ENCODE measurements at regions not wholly inside any gene's neighbourhood (a gene's known extent, or its start where the extent isn't known, plus 50 kb on each side); places are given as distances from the start of the nearest gene placed in this dataset.
A peak's percentile ranks its signal among the peaks of the same experiment; 100 is the strongest.

DNA sequence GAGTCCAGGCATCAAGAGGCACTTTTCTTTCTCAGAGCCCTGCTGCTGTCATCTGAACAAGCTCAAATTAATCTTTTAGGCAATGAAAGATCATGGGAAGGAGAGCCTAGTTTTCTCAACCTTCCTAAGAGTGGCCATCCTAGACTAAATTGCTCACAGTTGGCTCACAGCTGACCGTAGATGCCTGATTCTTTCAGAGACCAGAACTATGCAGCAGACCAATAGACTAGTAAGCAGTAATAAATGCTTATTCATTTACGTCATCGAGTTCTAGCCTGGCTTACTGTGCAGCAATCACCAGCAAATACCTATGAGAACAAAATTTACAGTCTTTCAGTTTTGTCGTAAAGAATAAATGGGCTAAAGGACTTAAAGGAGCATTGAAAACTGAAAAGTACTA is 602.9 kb upstream of the GHITM start:
- H3K9me3 ChIP-seq, result no peaks in the 10 kb centered on the region
- TF ChIP-seq, protein P1, sequence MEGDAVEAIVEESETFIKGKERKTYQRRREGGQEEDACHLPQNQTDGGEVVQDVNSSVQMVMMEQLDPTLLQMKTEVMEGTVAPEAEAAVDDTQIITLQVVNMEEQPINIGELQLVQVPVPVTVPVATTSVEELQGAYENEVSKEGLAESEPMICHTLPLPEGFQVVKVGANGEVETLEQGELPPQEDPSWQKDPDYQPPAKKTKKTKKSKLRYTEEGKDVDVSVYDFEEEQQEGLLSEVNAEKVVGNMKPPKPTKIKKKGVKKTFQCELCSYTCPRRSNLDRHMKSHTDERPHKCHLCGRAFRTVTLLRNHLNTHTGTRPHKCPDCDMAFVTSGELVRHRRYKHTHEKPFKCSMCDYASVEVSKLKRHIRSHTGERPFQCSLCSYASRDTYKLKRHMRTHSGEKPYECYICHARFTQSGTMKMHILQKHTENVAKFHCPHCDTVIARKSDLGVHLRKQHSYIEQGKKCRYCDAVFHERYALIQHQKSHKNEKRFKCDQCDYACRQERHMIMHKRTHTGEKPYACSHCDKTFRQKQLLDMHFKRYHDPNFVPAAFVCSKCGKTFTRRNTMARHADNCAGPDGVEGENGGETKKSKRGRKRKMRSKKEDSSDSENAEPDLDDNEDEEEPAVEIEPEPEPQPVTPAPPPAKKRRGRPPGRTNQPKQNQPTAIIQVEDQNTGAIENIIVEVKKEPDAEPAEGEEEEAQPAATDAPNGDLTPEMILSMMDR (IDR thresholded peaks at IDR 0.05), result no peak
- TF ChIP-seq POLR2A (IDR thresholded peaks at IDR 0.05; ENCODE audit: low read depth), result no peak
- TF ChIP-seq EP300 (IDR thresholded peaks at IDR 0.05), result no peak
- no peak for TF ChIP-seq POLR2AphosphoS5 (IDR thresholded peaks at IDR 0.05)
- no peak for DNase-seq (ENCODE audit: extremely low spot score)
- no peak overlapping the region for H3K4me3 ChIP-seq
- H3K4me1 ChIP-seq, result no peaks in the 10 kb centered on the region
- H3K27ac ChIP-seq (replicated peaks in 1 of 4), result no peak overlapping the region
- no peaks in the 10 kb centered on the region for H3K27me3 ChIP-seq
- H3K36me3 ChIP-seq, result no peaks in the 10 kb centered on the region
- WGBS, result 95% methylated on average over 4 of the region's 4 CpGs
- intact Hi-C loops (cut with DNase I), result no loop called here

DNA sequence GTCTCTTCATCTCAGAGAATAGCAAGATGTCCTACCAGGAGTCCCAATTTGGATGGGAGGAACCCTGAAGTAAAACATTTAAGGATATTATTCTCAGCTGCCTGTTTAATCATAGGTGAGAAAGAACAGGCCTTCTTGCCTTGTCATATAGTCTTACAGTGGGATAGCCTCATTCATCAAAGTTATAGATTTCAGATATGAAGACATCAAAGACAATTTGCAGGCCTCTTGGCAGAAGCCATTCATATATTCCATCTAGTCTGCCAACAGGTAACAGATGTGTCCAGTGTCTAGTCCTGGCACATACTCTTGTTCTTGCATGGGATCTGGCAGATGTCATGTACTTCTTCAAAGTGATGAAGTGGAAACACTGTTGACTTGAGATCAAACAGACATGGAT is 601.3 kb upstream of the GHITM start:
- Histone ChIP-seq H3K4me3 (no peak overlapping the region), H3K4me1 (no peaks in the 10 kb centered on the region), H3K9me3 (no peaks in the 10 kb centered on the region), H3K27me3 (no peaks in the 10 kb centered on the region), H3K27ac (replicated peaks in 1 of 4) (no peak overlapping the region), H3K36me3 (no peaks in the 10 kb centered on the region)
- intact Hi-C loops (cut with DNase I), result no loop called here
- no peak for DNase-seq (ENCODE audit: extremely low spot score)
- TF ChIP-seq POLR2A (IDR thresholded peaks at IDR 0.05; ENCODE audit: low read depth) (no peak), EP300 (IDR thresholded peaks at IDR 0.05) (no peak), POLR2AphosphoS5 (IDR thresholded peaks at IDR 0.05) (no peak)
- TF ChIP-seq, protein P1 (IDR thresholded peaks at IDR 0.05), result no peak

DNA sequence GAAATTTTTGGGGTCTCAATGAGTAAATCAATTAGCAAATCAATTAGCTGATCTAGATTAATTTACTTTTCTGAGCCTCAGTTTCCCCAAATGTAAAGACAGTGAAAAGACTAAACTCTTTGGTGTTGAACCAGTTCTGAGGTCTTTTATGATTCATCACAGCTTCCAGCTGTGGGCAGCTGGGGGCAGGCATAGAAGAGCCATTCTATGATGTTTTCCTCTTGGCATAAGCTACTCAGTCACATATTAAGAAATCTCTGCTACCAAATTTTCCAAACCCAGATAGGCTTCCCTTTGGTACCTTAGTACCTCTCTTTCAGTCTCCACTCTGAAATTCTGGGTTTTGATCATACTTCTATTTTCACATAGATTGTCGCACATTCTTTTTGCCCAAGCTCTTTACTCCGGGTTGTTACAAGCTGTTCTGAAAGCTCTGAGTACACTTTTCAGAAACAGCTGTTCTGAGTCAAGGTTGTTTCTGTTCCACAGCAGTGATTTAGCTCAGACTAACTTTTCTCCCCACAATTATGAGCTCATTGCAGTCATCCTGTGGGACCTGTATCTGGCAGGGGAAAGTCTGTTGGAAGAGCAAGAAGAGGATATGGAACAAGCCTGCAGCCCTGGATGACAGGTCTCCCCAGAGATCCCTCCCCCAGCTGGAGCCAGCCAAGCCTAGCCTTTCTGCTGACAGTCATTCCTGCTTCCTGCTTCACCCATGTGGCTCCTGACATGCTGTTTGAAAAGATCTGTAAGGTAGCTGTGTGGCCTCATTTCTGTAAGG is 599.6 kb upstream of the GHITM start:
- TF ChIP-seq POLR2AphosphoS5 (IDR thresholded peaks at IDR 0.05), result peak; percentile 32 to 37
- TF ChIP-seq EP300 (IDR thresholded peaks at IDR 0.05), result no peak
- no peak for DNase-seq (ENCODE audit: extremely low spot score)
- H3K27ac ChIP-seq (replicated peaks in 1 of 4), result peak overlapping the region; percentile 25 to 57 (median 52)
- intact Hi-C loops (cut with DNase I), result no loop called here
- no peaks in the 10 kb centered on the region for H3K9me3 ChIP-seq
- no peaks in the 10 kb centered on the region for H3K36me3 ChIP-seq
- WGBS, result 28% methylated on average over 2 of the region's 2 CpGs
- H3K4me1 ChIP-seq, result peaks cover 0 to 4% (median 2%) of the 10 kb centered on the region in 4 donors
- H3K4me3 ChIP-seq, result no peak overlapping the region
- no peaks in the 10 kb centered on the region for H3K27me3 ChIP-seq

DNA sequence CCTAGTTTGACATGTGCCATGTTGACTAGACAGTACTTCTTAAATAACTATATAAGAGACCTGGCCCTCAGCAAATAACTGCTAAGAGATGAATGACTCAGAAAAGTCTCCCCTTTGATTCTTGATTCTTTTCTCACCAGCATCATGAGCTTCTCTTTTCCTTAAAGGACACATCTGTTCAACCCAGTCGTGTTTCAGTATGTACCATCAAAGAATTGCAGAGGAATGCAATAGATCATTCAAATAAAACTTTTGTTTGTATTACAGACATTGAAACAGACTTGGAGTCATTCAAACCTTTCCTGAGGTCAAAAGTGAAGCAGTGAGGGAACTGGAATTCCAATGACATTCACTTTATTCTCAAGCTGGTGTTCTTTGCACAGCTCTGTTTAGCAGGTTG is 598.3 kb upstream of the GHITM start:
- intact Hi-C loops (cut with DNase I), result no loop called here
- peak overlapping the region in 1 of 4 donors; percentile 8 for H3K27ac ChIP-seq (replicated peaks in 1 of 4)
- H3K36me3 ChIP-seq, result no peaks in the 10 kb centered on the region
- H3K9me3 ChIP-seq, result no peaks in the 10 kb centered on the region
- TF ChIP-seq EP300 (IDR thresholded peaks at IDR 0.05) (no peak), POLR2A (IDR thresholded peaks at IDR 0.05; ENCODE audit: low read depth) (no peak), POLR2AphosphoS5 (IDR thresholded peaks at IDR 0.05) (no peak)
- TF ChIP-seq, protein P1 (IDR thresholded peaks at IDR 0.05), result no peak
- 9% methylated on average over 1 of the region's 1 CpG for WGBS
- no peak for DNase-seq (ENCODE audit: extremely low spot score)
- H3K4me3 ChIP-seq, result no peak overlapping the region
- H3K4me1 ChIP-seq, result peaks cover 0 to 8% (median 3%) of the 10 kb centered on the region in 4 donors
- no peaks in the 10 kb centered on the region for H3K27me3 ChIP-seq

DNA sequence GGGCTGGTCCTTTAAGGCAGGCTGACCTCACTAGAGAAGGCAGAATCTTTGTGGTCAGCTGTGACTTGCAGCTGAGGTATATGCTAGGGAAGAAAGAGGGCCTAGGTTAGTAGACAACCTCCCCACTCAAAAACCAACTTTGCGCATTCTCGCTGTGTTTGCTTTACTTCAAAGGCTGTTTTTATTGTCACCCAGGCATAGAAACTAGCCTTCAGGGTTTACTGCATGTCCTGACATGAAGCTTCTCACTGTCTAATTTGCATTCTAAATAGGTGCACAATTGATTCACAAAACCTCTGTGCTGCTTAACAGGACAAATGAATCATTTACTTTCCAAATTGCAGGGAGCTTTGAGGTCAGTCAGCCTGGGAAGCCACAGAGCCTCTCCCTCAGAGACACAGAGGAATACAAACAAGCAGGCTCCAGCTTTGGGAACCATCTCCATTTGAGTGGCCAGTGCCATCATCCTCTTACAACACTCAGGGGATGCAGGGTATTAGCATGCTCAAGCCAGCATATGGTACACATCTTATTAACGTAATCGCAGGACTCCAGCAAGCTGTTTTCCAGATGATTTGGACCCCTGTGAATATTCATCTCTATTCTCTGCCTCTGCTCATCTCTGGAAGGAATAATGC is 596.4 kb upstream of the GHITM start:
- intact Hi-C loops (cut with DNase I), result no loop called here
- H3K4me1 ChIP-seq, result peaks cover 0 to 9% (median 4%) of the 10 kb centered on the region in 4 donors
- no peaks in the 10 kb centered on the region for H3K27me3 ChIP-seq
- H3K9me3 ChIP-seq, result no peaks in the 10 kb centered on the region
- peak overlapping the region in 2 of 4 donors; percentile 5 to 14 for H3K27ac ChIP-seq (replicated peaks in 1 of 4)
- 62% methylated on average over 4 of the region's 4 CpGs for WGBS
- no peak for DNase-seq (ENCODE audit: extremely low spot score)
- no peak overlapping the region for H3K4me3 ChIP-seq
- H3K36me3 ChIP-seq, result no peaks in the 10 kb centered on the region
- TF ChIP-seq POLR2AphosphoS5 (IDR thresholded peaks at IDR 0.05) (no peak), EP300 (IDR thresholded peaks at IDR 0.05) (no peak), POLR2A (IDR thresholded peaks at IDR 0.05; ENCODE audit: low read depth) (no peak)
- TF ChIP-seq, protein P1 (IDR thresholded peaks at IDR 0.05), result no peak
